Ovary (tissue), 3 donors: ENCODE measurements at regions not wholly inside any gene's neighbourhood (a gene's known extent, or its start where the extent isn't known, plus 50 kb on each side); places are given as distances from the start of the nearest gene placed in this dataset.
"Not testable (repeated sequence)": the region's sequence is repeated elsewhere in the genome, so short reads cannot be mapped to it uniquely, and the experiment has no call there.

Experiments
- CTCF ChIP-seq, 3 donors: fragments of 450-650 bp in 2 of 3; fragments of 200-600 bp in 1 of 3; IDR thresholded peaks; one replicate each; pipeline versions ENCODE4 v1.5.1 to v1.8.0; 2016 to 2022; ENCODE audit warnings: antibody characterized with exemption in 3 of 3, mild to moderate bottlenecking in 1 of 3
- EP300 ChIP-seq: sonication (generic); formaldehyde crosslinking; IDR thresholded peaks from one replicate; pipeline ENCODE4 v1.6.1; 2017; ENCODE audit warnings: antibody characterized with exemption
- POLR2A ChIP-seq: fragments of 450-650 bp; IDR thresholded peaks from one replicate; pipeline ENCODE4 v1.6.1; 2017; ENCODE audit warnings: antibody characterized with exemption, mild to moderate bottlenecking, moderate library complexity
- donor health status: DM: no; HTN: no; CAD: no.

GRCh38 chrX:141475788-141476187, 108.8 kb downstream of the SPANXA1 start:
- TF ChIP-seq CTCF (IDR thresholded peaks at IDR 0.05); POLR2A; EP300: not testable (repeated sequence)
